Liver (tissue), 8 donors: ENCODE measurements at regions not wholly inside any gene's neighbourhood (a gene's known extent, or its start where the extent isn't known, plus 50 kb on each side); places are given as distances from the start of the nearest gene placed in this dataset.

Source experiments
- DNase-seq: peaks from one replicate; pipeline ENCODE4 v3.0.0-alpha.2; 2017; ENCODE audit warnings: low spot score
- H3K27ac ChIP-seq, 2 donors: one replicate each; pipeline ENCODE4 v1.7.0; 2013; ENCODE audit warnings: inconsistent platforms in 2 of 2, low read length in 2 of 2, control low read depth in 1 of 2, low read depth in 1 of 2, mild to moderate bottlenecking in 1 of 2
- H3K27me3 ChIP-seq, 4 donors: one replicate each; pipeline versions ENCODE4 v1.6.1 to v1.7.0; 2013; ENCODE audit warnings: low read length in 3 of 4, inconsistent platforms in 1 of 4, mild to moderate bottlenecking in 1 of 4, moderate library complexity in 1 of 4; ENCODE audit not compliant: control insufficient read depth in 4 of 4, insufficient read depth in 4 of 4
- H3K36me3 ChIP-seq, 4 donors: one replicate each; pipeline versions ENCODE4 v1.6.1 to v1.7.0; 2013; ENCODE audit warnings: low read length in 3 of 4, mild to moderate bottlenecking in 3 of 4, low read depth in 1 of 4, moderate library complexity in 1 of 4; ENCODE audit not compliant: control insufficient read depth in 4 of 4, insufficient read depth in 3 of 4
- H3K4me1 ChIP-seq, 4 donors: one replicate each; pipeline versions ENCODE4 v1.6.1 to v1.7.0; 2013; ENCODE audit warnings: low read length in 3 of 4, mild to moderate bottlenecking in 3 of 4, moderate library complexity in 1 of 4; ENCODE audit not compliant: control insufficient read depth in 4 of 4, insufficient read depth in 4 of 4
- H3K4me3 ChIP-seq, 3 donors: one replicate each; pipeline versions ENCODE4 v1.6.1 to v1.7.0; 2013; ENCODE audit warnings: low read length in 3 of 3, control low read depth in 1 of 3, low read depth in 1 of 3, mild to moderate bottlenecking in 1 of 3
- H3K9ac ChIP-seq, 2 donors: one replicate each; pipeline ENCODE4 v1.7.0; 2013; ENCODE audit warnings: low read length in 2 of 2, mild to moderate bottlenecking in 2 of 2, moderate library complexity in 2 of 2, control low read depth in 1 of 2, low read depth in 1 of 2
- H3K9me3 ChIP-seq, 4 donors: one replicate each; pipeline versions ENCODE4 v1.6.1 to v1.7.0; 2013; ENCODE audit warnings: low read length in 3 of 4; ENCODE audit not compliant: control insufficient read depth in 4 of 4
- EGR1 ChIP-seq, 2 donors: IDR thresholded peaks; 2 replicates each; pipeline ENCODE4 v1.6.1; 2016 to 2018; ENCODE audit warnings: antibody characterized with exemption in 2 of 2, low read depth in 2 of 2
- FOXA1 ChIP-seq: IDR thresholded peaks from 2 replicates; pipeline ENCODE4 v1.6.1; 2016; ENCODE audit warnings: antibody characterized with exemption
- FOXA2 ChIP-seq: IDR thresholded peaks from 2 replicates; pipeline ENCODE4 v1.6.1; 2016; ENCODE audit warnings: antibody characterized with exemption
- GABPA ChIP-seq, 2 donors: IDR thresholded peaks in 1 of 2; conservative IDR thresholded peaks in 1 of 2; 2 replicates each; pipeline ENCODE4 v1.6.1; 2016; ENCODE audit warnings: antibody characterized with exemption in 2 of 2, mild to moderate bottlenecking in 1 of 2, moderate library complexity in 1 of 2
- HNF4A ChIP-seq, 2 donors: conservative IDR thresholded peaks; 2 replicates each; pipeline ENCODE4 v1.6.1; 2016; ENCODE audit warnings: antibody characterized with exemption in 2 of 2, mild to moderate bottlenecking in 2 of 2
- HNF4G ChIP-seq: IDR thresholded peaks from 2 replicates; pipeline ENCODE4 v1.6.1; 2016; ENCODE audit warnings: antibody characterized with exemption
- JUND ChIP-seq, 2 donors: IDR thresholded peaks; 2 replicates each; pipeline ENCODE4 v1.6.1; 2016; ENCODE audit warnings: antibody characterized with exemption in 2 of 2
- NR2F2 ChIP-seq: IDR thresholded peaks from 2 replicates; pipeline ENCODE4 v1.6.1; 2016; ENCODE audit warnings: antibody characterized with exemption
- RAD21 ChIP-seq, 2 donors: IDR thresholded peaks; 2 replicates each; pipeline ENCODE4 v1.6.1; 2016; ENCODE audit warnings: antibody characterized with exemption in 2 of 2, mild to moderate bottlenecking in 2 of 2
- RXRA ChIP-seq, 2 donors: IDR thresholded peaks; 2 replicates each; pipeline ENCODE4 v1.6.1; 2017 to 2018; ENCODE audit warnings: antibody characterized with exemption in 2 of 2, mild to moderate bottlenecking in 1 of 2
- SP1 ChIP-seq: IDR thresholded peaks from 2 replicates; pipeline ENCODE4 v1.6.1; 2018; ENCODE audit warnings: antibody characterized with exemption, mild to moderate bottlenecking
- TAF1 ChIP-seq: conservative IDR thresholded peaks from 2 replicates; pipeline ENCODE4 v1.6.1; 2016; ENCODE audit warnings: antibody characterized with exemption, mild to moderate bottlenecking
- YY1 ChIP-seq: IDR thresholded peaks from 2 replicates; pipeline ENCODE4 v1.6.1; 2016; ENCODE audit warnings: antibody characterized with exemption, mild to moderate bottlenecking
- WGBS: extraction: QIAGEN DNeasy Blood & Tissue Kit; methylation state at CpG from one replicate; pipeline ENCODE4 v1.1.7; 2013; 5-methylcytosine and 5-hydroxymethylcytosine counted together
- TF ChIP-seq, protein P1 (sequence below): IDR thresholded peaks from 2 replicates; pipeline ENCODE4 v1.6.1; 2016; ENCODE audit warnings: antibody characterized with exemption, mild to moderate bottlenecking
- TF ChIP-seq, protein P2 (sequence below): IDR thresholded peaks from 2 replicates; pipeline ENCODE4 v1.6.1; 2016; ENCODE audit warnings: antibody characterized with exemption
- TF ChIP-seq, protein P3 (sequence below): IDR thresholded peaks from 2 replicates; pipeline ENCODE4 v1.6.1; 2016; ENCODE audit warnings: antibody characterized with exemption
- TF ChIP-seq, protein P4 (sequence below): fragments of 150-350 bp; IDR thresholded peaks from 2 replicates; pipeline ENCODE4 v1.5.1; 2017; ENCODE audit warnings: improper control_type of control experiment, low read depth, low read length; ENCODE audit not compliant: missing input control
- TF ChIP-seq, protein P5 (sequence below): IDR thresholded peaks from 2 replicates; pipeline ENCODE4 v1.6.1; 2016; ENCODE audit warnings: antibody characterized with exemption
- donor health status: healthy.
- donor health status: healthy.
- donor health status: healthy.
- donor health status: healthy.
- donor health status: healthy.

DNA sequence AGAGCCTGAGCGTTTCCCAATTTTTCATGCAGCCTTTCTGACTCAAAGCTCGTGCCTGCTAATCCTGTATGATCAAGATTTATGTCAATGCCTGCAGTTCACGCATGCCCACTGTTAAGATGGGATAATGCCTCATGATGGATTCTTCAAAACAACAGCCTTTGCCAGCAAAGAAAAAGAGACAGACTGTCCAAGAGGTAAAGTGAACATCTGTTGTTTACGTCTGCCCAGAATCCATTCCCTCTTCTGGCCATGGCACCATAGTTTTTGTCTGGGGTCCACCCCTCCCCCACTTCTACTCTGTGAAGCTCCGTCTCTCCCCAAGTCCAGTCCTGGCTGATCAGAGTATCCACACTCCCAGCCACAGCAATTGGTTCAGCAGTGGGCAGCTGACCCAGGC is 91.9 kb upstream of the EYA2 start (continued):
- TF ChIP-seq, protein P1, sequence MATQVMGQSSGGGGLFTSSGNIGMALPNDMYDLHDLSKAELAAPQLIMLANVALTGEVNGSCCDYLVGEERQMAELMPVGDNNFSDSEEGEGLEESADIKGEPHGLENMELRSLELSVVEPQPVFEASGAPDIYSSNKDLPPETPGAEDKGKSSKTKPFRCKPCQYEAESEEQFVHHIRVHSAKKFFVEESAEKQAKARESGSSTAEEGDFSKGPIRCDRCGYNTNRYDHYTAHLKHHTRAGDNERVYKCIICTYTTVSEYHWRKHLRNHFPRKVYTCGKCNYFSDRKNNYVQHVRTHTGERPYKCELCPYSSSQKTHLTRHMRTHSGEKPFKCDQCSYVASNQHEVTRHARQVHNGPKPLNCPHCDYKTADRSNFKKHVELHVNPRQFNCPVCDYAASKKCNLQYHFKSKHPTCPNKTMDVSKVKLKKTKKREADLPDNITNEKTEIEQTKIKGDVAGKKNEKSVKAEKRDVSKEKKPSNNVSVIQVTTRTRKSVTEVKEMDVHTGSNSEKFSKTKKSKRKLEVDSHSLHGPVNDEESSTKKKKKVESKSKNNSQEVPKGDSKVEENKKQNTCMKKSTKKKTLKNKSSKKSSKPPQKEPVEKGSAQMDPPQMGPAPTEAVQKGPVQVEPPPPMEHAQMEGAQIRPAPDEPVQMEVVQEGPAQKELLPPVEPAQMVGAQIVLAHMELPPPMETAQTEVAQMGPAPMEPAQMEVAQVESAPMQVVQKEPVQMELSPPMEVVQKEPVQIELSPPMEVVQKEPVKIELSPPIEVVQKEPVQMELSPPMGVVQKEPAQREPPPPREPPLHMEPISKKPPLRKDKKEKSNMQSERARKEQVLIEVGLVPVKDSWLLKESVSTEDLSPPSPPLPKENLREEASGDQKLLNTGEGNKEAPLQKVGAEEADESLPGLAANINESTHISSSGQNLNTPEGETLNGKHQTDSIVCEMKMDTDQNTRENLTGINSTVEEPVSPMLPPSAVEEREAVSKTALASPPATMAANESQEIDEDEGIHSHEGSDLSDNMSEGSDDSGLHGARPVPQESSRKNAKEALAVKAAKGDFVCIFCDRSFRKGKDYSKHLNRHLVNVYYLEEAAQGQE, result no peak
- TF ChIP-seq RAD21 (IDR thresholded peaks at IDR 0.05), result no peak
- TF ChIP-seq EGR1 (IDR thresholded peaks at IDR 0.05; ENCODE audit: low read depth in 2 of 2), result no peak

DNA sequence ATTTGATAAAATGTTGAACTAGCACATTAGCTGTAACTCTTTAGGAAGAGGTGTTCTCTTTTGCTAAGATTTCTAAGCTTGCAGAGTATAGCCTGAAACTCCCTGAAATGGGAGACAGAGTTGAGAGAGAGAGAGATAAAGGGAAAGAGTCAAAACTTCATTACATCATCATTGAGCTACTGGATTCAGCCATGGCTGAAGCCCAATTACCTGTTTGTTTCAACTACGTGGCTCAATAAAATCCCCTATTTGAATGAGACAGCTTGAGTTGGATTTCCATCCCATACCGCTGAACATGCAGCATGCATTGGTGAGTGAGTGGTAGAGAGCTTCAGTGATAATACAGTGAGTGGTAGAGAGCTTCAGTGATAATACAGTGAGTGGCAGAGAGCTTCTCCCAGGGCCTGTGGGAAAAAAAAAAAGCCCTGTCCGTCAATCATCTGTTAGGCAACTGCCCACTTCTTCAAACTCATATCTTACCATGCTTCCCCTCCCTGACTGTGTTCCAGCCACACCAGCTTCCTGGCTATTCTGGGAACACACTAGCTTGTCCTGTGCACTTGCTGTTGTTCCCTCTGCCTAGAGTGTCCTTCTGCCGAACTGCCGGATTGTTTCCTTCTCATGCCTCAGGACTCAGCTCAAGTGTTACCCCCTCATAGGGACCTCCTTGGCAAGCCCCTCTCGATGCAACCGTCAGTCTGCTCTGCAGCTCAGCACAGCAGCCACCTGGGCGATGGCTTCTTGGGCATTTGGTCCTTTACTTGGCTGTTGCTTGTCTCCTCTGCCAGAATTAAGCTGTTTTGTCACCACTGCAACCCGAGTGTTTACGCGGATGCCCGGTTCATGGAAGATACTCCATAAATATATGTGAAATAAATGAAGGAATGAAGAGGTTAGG is 91.3 kb upstream of the EYA2 start:
- no peak overlapping the region for H3K4me3 ChIP-seq
- WGBS, result 87% methylated on average over 12 of the region's 12 CpGs
- H3K27me3 ChIP-seq, result no peaks in the 10 kb centered on the region
- H3K4me1 ChIP-seq, result peaks cover 2 to 22% (median 20%) of the 10 kb centered on the region in 4 donors
- no peak overlapping the region for H3K27ac ChIP-seq
- no peak overlapping the region for H3K9ac ChIP-seq
- DNase-seq, result no peak
- H3K36me3 ChIP-seq, result no peaks in the 10 kb centered on the region
- TF ChIP-seq TAF1, result no peak
- no peak for TF ChIP-seq HNF4A (conservative IDR thresholded peaks at IDR 0.05)
- TF ChIP-seq RXRA (IDR thresholded peaks at IDR 0.05), result no peak
- TF ChIP-seq GABPA (IDR thresholded peaks at IDR 0.05 in 1 of 2, conservative IDR thresholded peaks at IDR 0.05 in 1 of 2), result no peak
- TF ChIP-seq, protein P2, sequence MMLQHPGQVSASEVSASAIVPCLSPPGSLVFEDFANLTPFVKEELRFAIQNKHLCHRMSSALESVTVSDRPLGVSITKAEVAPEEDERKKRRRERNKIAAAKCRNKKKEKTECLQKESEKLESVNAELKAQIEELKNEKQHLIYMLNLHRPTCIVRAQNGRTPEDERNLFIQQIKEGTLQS, result no peak
- TF ChIP-seq YY1, result no peak
- TF ChIP-seq FOXA1, result no peak
- TF ChIP-seq, protein P3, sequence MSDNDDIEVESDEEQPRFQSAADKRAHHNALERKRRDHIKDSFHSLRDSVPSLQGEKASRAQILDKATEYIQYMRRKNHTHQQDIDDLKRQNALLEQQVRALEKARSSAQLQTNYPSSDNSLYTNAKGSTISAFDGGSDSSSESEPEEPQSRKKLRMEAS, result no peak
- no peak for TF ChIP-seq RAD21 (IDR thresholded peaks at IDR 0.05)
- no peak for TF ChIP-seq EGR1 (IDR thresholded peaks at IDR 0.05; ENCODE audit: low read depth in 2 of 2)
- TF ChIP-seq, protein P4, sequence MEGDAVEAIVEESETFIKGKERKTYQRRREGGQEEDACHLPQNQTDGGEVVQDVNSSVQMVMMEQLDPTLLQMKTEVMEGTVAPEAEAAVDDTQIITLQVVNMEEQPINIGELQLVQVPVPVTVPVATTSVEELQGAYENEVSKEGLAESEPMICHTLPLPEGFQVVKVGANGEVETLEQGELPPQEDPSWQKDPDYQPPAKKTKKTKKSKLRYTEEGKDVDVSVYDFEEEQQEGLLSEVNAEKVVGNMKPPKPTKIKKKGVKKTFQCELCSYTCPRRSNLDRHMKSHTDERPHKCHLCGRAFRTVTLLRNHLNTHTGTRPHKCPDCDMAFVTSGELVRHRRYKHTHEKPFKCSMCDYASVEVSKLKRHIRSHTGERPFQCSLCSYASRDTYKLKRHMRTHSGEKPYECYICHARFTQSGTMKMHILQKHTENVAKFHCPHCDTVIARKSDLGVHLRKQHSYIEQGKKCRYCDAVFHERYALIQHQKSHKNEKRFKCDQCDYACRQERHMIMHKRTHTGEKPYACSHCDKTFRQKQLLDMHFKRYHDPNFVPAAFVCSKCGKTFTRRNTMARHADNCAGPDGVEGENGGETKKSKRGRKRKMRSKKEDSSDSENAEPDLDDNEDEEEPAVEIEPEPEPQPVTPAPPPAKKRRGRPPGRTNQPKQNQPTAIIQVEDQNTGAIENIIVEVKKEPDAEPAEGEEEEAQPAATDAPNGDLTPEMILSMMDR, result no peak
- TF ChIP-seq, protein P5, sequence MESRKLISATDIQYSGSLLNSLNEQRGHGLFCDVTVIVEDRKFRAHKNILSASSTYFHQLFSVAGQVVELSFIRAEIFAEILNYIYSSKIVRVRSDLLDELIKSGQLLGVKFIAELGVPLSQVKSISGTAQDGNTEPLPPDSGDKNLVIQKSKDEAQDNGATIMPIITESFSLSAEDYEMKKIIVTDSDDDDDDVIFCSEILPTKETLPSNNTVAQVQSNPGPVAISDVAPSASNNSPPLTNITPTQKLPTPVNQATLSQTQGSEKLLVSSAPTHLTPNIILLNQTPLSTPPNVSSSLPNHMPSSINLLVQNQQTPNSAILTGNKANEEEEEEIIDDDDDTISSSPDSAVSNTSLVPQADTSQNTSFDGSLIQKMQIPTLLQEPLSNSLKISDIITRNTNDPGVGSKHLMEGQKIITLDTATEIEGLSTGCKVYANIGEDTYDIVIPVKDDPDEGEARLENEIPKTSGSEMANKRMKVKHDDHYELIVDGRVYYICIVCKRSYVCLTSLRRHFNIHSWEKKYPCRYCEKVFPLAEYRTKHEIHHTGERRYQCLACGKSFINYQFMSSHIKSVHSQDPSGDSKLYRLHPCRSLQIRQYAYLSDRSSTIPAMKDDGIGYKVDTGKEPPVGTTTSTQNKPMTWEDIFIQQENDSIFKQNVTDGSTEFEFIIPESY, result no peak
- TF ChIP-seq, protein P1, result no peak
- TF ChIP-seq SP1, result no peak
- TF ChIP-seq FOXA2, result no peak
- TF ChIP-seq NR2F2, result no peak
- no peak for TF ChIP-seq JUND (IDR thresholded peaks at IDR 0.05)
- TF ChIP-seq HNF4G, result no peak
- no peaks in the 10 kb centered on the region for H3K9me3 ChIP-seq
